HG02798 (cell line): ENCODE measurements at regions not wholly inside any gene's neighbourhood (a gene's known extent, or its start where the extent isn't known, plus 50 kb on each side); places are given as distances from the start of the nearest gene placed in this dataset.
"Not testable (repeated sequence)": the region's sequence is repeated elsewhere in the genome, so short reads cannot be mapped to it uniquely, and the experiment has no call there.

Source experiments
- ATAC-seq: cut with Tn5 transposase; IDR thresholded peaks from one replicate; pipeline ENCODE4 v1.9.1; 2021; ENCODE audit warnings: mild to moderate bottlenecking; ENCODE audit not compliant: unreplicated experiment, poor library complexity

DNA sequence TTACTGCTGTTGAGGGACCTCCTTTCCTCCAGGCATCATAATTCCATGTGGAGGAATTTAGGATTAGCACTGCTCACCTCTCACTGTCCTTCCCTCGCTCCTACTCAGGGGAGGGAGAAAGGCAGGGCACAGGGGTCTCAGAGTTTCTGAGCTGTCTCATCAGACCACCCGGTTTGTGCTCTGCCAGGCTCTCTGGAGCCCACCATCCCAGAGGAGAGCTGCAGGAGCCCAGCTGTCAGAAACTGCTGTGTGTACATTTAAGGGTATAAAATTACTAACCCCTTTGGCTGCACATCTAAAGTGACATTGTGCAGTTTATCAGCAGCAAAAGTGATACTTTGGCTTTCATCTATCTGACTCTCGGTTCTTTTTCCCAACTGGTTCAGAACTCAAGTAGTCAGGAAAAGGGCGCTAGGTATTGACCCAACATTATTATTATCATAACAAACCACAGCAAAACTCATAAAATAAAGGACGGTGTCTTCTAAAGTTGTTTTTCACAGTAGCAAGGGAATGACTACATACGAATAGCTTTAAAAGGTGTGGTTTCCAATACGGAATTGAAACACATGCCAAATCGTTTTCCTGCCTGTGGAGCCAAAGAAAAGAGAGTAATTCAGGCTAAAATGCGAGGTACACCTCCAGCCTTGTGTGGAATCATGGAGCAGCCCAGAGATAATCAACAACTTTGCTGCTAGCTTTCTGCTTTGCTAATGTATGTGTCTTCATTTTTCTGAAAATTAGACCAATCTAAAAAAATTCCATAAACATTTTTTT is 348.1 kb downstream of the TMEM167A start:
- ATAC-seq, result no peak

DNA sequence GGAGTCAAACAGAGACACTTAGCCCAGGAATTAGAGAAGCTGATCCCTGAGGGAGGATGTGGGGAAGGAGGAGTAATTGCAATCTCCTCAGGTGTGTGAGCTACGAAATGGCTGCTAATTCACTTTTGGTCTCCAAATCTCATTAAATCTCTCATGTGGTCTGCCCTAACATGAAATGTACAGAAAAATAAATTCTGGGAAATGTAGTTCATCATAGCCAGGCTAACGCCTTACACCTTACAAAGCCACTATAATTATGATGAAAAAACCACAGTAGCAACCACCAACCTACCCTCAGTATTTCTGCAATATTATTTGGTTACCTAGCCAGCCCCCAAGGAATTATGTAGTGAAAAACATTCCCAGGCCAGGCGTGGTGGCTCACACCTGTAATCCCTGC is 354.0 kb downstream of the TMEM167A start:
- no peak for ATAC-seq

DNA sequence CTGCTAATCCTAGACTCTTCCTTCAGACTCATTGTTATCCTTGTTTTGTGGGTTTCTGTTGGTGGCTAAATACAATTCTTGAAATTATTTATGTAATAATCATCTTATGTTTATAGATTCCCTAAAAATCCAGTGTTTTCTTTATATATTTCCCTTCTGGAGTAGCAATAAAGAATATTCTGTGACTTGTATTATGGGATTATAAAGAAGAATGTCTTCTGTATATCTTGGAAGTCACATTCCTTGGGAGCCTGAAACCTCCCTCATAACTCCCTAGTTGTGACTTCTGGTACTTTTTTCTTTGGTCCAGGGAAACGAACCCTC is 356.1 kb downstream of the TMEM167A start:
- ATAC-seq, result no peak

DNA sequence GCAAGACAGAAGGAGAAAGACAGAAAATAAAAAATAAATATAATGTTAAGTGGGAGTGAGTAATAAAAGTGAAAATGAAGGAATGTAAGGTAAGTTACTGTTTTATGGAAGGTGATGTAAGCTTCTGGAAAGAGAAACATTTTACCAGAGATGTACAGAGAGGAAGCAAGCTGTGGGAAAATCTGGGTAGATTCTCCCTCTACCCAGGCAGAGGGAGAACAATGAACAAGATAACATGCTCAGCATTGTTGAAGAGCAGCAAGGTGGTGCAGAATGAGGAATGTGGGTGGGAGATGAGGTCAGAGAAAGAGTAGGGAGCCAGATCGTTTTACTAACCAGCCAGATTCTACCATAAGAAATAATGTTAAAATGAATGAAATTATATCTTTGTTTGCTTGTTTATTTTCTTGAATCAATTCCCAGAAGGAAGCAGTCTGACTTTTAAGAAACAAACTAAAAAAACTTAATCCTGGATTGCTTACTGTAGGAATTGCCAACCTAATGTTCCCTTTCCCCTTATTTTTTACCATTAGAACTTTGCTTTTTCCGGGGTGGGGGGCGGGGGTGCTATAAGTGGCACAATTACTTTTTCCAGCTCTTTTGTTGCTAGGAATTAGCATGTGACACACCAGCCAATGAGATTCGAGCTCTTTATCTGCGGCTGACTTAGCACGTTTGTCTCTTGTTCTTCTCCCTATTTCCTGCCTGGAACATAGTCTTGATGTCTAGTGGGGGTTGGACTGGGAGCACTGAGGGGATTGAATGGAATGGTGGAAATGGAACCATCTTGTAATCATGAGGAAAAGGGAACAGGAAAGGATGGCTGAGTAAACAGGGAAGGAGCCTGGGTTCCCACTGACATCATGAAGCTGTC is 356.7 kb downstream of the TMEM167A start:
- ATAC-seq, result no peak

DNA sequence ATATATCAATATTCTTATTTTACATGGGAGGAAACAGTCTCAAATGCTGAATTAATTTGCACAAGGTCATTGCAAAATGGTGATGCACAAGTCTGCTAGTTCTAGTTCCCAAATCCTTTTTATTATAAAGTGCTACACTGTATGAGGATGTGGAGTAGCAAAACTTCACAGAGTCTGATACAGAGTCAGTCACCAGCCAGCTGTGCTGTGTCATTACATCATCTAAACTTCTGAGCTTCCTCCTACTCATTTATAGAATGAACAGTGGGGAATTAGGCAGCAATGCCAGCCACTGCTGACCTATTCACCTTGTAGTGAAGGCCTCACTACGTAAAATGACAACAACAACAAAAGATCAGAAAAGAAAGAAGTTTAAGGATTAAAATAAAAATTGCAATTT is 357.8 kb downstream of the TMEM167A start:
- ATAC-seq, result peak; percentile 80

DNA sequence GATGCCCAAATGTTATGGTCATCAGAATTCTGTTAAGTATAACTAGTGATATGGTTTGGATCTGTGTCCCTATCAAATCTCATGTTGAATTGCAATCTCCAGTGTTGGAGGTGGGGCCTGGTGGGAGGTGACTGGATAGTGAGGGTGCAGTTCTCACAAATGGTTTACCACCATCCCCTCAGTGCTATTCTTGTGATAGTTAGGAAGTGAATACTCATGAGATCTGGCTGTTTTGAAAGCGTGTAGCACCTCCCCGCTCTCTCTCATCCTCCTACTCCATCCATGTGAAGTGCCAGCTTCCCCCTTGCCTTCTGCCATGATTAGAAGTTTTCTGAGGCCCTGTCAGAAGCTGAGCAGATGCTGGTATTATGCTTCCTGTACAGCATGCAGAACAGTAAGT is 359.5 kb downstream of the TMEM167A start:
- ATAC-seq, result no peak

DNA sequence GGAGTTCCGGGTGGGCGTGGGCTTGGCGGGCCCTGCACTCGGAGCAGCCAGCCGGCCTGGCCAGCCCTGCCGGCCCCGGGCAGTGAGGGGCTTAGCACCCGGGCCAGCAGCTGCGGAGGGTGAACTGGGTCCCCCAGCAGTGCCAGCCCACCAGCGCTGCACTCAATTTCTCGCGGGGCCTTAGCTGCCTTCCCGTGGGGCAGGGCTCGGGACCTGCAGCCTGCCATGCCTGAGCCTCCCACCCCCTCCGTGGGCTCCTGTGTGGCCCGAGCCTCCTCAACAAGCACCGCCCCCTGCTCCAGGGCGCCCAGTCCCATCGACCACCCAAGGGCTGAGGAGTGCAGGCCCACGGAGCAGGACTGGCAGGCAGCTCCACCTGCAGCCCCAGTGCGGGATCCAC is 362.5 kb downstream of the TMEM167A start:
- ATAC-seq, result not testable (repeated sequence)

DNA sequence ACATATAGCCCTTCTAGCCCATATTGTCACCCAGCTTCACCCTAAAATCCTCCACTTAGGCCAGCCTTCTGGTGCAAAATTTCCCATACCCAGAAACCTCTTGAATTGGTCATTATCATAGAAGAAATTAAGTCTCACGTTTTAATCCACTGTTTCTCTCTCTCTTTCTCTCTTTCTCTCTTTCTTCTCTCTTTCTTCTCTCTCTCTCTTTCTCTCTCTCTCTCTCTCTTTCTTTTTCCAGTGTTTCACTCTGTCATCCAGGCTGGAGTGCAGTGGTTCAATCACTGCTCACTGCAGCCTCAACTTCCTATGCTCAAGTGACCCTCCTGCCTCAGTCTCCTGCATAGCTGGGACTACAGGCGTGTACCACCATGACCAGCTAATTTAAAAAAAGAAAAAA is 363.4 kb downstream of the TMEM167A start:
- no peak for ATAC-seq

DNA sequence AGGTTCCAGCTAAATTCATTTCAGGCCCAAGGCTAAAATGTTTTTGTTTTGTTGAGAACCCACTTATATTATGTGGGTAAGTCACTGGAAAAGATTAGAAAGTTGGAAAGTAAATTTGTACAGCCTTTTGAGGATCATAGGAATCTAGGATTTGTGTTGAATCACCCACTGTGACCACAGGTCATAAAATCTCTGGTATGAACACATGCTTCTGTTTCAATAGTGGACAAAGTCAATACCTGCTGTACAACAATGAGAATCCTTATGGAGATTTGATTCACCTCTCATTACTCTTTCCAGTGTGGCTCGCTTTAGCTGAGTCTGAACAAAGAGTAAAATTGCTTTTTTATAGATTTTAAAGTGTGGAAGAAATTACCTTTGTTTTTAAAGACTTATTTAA is 369.5 kb downstream of the TMEM167A start:
- ATAC-seq, result no peak

DNA sequence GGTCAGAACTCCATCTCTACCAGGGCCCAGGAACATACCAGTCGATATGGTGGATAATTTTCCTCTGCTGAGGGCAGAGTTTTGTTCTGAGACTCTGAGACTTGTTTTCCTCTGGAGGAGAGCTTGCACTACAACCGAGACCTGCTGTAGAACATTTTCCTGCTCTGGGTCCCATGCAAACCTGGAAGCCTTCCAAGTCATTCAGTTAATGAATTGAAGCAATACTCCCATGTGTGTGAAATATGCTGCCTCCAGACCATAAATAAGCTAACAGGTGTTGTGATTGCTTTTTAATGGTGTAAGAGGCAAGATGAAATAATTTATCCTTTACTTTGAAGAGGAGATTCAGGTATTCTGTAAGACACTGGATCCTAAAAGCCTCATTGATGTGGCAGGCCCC is 372.8 kb downstream of the TMEM167A start:
- no peak for ATAC-seq

DNA sequence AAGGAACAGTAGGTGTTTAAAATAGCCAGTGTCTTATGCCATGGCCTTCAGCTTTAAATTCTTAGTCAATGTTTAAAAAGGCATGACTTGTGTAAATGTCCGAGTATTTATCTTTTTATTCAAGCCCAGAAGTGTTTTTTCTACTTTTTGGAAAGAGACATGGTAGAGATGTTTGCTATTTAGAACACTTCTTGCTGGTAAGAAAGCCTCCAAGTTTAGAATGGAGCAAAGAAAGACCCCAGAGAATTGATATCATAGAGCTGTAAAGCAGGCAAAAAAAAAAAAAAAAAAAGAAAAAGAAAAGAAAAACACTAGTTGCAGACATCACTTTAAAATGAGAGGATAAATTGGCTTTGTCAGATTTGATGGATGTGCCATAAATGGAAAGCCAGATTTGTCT is 375.1 kb downstream of the TMEM167A start:
- no peak for ATAC-seq

DNA sequence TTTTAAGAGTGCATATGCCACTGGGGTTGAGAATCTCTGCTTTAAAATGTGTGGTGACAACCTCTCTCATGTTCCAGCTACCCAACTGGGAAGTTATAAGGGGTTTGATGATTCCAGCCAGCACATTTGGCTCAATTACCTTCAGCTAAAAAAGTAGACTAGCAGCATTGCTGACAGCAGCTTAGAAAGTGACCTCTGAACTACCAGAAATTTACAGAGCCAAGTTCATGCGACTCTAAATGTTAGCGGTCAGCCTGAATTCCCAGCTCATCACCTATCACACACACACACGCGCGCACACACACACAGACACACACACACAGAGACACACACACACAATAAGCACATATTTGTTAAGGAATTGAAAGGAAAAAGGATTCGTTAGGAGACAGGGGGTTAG is 377.5 kb downstream of the TMEM167A start:
- ATAC-seq, result no peak

DNA sequence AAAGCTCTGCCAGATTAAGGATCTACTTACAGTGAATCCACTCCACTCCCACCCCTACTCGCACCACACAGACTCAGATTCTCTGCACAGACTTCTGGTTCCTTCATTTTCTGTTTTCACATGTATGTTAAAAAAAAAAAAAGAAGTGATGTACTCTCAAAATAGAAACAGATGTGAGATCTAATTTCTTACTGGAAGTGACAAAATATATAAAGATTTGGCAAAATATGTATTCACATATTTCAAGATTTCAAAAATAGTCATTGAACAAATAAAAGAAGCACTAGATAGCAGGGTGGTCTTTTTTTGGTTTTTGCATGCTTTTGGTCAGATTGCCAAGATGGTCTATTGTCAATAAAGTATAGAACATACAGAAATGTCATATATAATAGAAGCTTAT is 379.2 kb downstream of the TMEM167A start:
- no peak for ATAC-seq

DNA sequence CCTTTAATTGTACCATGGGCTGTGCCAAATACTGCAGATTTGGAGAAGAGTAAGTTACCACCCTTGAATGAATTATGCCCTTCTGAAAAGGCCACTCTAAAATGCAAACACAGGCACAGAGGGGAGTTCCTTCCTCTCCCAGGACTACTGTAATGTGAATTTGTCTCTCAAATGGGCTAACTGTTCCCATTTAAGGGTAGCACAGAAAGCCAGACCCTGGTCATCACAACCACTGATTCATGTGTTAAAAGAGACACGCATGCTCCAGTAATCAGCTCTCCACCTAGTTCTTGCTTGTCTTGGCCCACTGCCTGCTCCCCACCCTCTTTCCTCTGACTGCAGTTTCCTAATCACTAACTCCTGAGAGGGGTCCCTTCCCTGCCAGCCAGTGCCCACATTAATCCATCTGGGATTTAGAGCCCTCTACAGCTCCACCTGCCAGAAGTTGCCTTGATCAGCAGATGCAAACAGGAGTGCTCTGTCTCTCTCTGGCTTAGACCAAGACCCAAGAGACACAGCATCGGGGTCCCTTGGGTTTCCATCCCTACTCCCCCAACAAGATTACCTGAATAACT is 382.4 kb downstream of the TMEM167A start:
- no peak for ATAC-seq

DNA sequence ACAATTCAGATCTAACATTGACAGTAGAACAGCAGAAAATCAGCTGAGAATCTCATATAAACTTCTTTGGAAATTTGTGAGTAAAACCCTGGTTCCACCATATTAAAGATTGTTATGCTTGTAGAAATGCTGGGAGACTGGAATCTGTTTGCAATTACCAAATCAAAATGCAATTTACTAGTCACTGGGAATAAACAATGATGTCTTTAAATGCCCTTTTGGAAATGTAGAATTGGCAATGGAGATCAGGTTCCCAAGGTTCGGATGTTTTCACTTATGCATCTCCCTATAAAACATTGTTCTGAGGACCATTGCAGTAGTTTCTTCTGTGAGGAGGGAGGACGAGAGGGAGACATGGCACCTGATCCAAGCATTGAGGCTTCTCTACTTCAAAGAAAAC is 384.4 kb downstream of the TMEM167A start:
- no peak for ATAC-seq

DNA sequence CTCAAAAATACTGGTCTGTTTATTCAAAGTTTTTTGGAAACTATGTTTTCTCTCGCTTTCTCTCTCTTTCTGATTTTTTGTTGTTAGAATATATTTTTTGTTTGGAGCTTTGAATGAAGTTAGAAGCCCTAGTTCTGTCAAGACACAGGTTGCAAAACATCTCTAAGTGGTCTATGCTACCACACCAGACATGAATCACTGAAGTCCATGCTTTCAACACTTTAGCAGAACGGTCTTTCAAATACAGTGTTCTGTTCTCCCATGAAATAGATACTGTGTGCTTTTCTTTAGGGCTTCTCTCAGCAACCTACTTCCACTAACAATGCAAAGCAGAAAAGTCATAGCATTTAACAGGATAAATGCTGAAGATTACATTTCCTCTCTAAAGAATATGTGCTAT is 392.5 kb downstream of the TMEM167A start:
- ATAC-seq, result no peak

DNA sequence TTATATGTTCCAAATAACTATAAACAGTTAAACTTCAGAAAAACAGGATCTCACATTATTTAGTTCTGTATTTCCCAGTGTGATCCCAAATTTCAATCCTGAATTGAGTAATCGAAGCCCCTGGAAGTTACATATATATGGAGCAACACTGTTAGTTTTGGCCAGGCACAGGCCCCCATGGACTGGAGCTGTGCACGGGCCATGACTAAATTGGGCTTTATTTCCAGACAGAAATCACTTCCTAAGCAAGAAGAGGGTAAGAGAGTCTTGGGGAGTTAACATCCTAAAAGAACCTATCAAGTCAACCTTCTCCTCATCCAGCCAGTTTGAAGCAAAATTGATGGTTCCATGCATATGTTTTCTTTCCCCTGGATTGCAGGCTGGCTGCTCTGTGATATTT is 393.0 kb downstream of the TMEM167A start:
- no peak for ATAC-seq

DNA sequence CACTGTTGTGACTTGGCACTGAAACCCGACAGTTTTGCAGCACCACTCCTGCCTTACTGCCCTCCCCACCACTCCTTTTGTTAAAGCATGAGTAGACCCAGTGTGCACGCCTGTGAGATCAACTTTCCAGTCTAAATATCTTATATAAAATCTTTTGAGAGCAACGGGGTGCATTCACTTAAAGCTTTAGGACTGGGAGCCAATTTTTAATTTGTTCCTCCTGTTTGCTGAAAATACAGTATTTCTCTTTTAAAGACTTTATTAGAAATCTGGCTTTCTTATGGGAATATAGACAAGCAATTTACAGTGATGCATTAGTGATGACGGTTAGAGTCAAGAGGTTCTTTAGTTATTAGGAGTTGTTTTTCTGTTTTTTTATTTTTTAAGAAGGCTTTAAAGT is 397.5 kb downstream of the TMEM167A start:
- ATAC-seq, result no peak

DNA sequence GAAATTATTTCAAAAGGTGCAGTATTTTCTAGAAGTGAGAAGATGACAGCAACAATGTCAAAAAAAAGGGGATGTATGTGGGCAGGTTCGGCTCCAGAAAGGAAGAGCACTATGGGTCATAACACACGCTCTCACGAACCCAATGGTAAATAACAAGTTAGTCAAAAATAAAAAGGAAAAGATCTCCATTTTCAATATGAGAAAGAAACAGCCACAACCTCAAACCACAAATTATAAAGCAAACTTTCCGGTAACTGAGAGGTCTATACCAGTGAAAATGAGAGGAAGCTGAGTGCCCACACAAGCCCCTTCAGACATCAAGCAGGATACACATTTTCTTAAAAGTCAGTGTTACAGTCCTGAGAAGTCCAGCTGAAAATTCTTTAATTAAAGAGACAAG is 398.5 kb upstream of the RPS23 start:
- peak; percentile 74 for ATAC-seq

DNA sequence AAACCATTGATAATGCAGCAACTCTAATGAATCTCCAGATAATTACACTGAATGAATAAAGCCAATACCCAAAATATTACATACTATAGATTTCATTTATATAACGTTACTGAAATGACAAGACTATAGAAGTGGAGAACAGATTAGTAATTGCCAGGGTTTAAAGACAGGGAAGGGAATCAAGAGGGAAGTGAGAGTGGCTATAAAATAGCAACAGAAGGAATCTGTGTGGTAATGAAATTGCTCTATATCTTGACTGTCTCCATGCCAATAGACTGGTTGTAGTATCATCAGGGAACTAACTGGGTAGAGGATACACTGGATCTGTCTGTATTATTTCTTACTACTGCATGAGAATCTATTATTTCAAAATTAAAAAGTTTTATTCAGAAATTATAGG is 396.5 kb upstream of the RPS23 start:
- ATAC-seq, result no peak

DNA sequence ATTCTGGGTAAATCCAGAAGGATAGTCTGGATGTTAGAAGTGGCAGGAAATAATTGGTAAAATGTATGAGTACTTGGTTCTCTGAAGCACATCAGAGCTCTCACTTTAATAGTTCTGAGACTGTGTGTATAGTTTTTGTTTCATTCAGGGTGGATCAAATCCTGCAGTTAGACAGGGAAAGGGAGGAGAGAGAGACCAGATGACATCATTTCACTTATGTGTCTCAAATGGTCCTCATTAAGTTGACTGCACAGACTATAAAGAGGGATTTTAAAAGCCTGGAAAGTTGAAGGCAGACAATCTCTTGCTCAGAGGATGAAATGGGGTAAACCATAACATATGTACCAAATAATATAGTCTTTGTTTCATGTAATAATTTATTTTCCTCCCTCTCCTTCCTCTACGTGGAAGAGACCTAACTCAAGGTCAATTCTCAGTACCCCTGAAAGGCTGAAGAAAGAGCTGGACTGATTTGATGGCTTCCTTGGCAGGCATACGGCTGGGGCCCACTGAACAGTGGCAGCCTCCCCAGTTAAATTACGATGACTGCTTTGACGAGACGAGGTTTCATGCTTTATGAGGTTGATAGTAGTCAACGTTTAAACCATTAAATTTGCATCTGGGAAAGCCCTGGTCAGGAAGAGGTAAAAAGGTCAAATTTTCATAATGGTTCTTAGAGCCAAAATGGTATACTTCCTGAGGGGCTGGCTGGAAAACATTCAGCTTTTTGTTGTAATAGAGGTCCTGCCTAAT is 395.1 kb upstream of the RPS23 start:
- no peak for ATAC-seq
